RCC 7860 (cell line): ENCODE measurements at regions not wholly inside any gene's neighbourhood (a gene's known extent, or its start where the extent isn't known, plus 50 kb on each side); places are given as distances from the start of the nearest gene placed in this dataset.
"Not testable (repeated sequence)": the region's sequence is repeated elsewhere in the genome, so short reads cannot be mapped to it uniquely, and the experiment has no call there.

Experiments used
- DNase-seq: peaks from one replicate; pipeline ENCODE4 v3.0.0-alpha.2; 2015; ENCODE audit warnings: low spot score
- FAIRE-seq: peaks from 2 replicates; lab custom pipeline; 2012; peaks lifted over from hg19 to GRCh38; lab: Jason Lieb, UNC

DNA sequence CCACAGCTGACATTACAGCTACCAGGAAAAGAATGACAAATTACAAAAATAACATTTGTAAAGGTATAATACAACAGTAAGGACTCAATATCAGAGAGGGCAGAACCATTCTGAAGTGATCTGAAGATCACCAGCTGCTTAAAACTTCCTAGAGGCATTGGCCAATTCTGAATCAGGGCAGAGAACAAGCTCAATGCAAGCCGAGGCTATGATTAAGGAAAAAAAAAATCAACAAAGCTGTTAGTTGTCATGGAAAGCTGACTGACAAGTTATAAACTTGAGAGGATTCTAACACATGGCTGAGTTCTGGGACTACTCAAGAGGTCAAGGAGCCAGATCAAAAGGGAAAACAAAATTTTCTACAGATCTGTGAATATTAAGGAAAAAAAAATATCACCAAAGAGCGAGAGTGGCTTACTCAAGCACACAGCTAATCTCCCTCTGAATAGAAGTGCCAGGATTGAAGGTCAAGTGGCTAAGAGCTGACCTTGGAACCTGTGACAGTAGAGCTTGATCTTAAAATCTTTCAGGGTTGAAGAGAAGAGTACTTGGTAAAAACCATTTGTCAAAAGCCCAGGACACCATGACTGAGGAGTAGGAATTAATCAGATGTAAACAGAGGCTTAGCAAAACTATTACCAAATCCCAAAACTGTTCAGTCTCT lies 383.4 kb downstream of the USP25 start:
- DNase-seq (no peak), FAIRE-seq (no peak)

DNA sequence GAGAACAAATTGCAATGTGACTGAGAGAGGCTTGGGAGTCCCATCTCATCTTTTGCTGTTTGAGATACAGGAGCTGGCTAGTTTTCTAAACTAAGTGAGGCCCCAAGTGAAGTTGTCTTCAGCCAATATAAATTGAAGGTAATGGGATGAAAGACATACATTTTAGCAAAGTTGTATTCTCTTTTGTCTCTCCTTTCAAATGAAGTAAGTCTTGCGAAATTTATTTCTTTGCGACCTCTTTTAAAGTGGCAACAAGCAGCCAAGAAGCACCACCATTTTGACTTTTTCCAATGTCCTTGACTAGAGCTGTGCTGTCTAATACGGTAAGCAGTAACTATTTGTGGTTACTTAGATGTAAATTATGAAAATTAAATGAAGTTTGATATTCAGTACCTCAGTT lies 385.7 kb downstream of the USP25 start:
- no peak for DNase-seq
- FAIRE-seq: no peak

DNA sequence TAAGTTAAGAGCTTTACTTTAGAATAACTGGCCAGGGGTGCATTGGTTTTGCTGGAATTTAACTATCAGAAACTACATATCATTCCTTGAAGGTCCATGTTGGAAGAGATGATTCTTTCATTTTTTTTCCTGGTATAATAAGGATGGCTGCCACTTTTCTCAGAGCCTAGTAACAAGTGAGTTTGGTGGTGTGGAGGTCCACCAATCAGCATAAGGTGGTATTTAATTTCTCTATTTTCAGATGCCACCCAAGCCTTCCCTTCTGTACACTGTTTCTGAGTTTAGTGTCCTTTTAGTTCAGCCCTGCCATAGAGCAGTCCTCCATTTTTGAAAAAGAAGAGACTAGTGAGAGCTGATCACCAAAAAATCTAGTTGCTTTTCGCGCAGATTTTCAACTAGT lies 386.3 kb downstream of the USP25 start:
- no peak for FAIRE-seq
- DNase-seq: no peak

DNA sequence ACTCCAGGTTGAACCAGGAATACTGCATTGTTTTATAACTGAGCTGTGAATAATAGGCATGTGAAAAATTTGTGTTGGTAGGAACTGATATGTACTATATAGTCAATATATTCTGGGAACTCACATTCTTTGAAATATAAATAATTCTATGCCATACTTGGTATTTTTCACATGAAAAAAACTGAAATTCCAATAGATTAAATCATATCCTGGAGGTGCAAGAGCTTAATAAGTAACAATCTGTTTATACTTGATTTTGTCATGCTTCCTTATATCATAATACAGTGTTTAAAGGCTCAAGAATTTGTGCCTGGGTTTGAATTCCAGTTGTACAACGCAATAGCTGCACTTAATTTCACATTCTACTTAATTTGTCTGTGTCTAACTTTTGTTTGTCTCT lies 387.0 kb downstream of the USP25 start:
- FAIRE-seq (peak; percentile 31), DNase-seq (peak; percentile 55)

DNA sequence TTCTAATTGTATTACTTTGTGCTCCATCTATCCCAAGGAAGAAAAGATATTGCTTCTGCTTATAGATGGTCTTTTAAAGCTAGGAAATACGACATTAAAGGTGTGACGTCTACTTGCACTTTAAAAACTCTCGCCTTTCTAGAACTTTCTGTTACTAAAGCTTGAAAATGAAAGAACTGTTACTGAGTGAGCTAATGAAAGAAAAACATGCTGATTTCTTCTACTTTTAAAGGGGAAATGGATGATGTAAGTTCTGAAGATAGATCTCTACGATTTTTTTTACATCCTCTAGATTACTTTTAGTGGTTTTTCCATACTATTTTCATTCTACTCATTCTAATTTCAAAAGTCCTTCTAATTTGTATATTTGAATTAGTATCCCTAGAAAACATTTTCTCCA lies 387.5 kb downstream of the USP25 start:
- no peak for FAIRE-seq
- DNase-seq: no peak

DNA sequence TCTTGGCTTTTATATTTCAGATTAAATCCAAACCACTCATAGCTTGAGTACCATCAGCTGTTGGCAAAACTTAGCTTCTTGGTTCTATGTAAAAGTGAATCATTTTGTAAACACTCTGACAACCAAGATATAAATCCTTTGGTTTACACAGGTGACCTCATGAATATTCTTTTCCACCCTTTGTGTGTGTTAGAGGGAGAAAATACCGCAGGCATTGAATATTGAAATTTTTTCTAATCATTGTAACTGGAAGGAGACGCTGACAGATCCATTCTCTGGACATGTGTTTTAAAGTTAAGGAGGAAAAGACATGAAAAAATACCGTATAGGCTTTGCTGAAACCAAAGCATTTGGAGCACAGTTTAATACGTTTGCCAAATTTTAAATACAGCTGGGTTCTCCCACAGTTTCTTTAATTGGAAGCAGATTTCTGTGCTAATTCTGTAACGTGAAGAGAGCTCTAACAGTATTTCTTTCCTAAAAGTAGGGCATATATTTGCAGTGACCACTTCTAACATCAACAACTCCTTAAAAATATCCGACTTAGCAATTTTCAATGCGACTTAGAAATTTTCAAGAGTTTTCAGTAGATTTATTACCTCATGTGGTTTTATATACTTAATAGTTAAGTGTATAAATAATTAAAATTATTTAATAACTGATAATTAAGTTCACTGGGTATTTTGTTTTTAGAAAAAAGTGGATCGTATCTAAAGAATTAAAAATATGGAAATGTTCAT lies 388.2 kb downstream of the USP25 start:
- DNase-seq: no peak
- FAIRE-seq: peak; percentile 10

DNA sequence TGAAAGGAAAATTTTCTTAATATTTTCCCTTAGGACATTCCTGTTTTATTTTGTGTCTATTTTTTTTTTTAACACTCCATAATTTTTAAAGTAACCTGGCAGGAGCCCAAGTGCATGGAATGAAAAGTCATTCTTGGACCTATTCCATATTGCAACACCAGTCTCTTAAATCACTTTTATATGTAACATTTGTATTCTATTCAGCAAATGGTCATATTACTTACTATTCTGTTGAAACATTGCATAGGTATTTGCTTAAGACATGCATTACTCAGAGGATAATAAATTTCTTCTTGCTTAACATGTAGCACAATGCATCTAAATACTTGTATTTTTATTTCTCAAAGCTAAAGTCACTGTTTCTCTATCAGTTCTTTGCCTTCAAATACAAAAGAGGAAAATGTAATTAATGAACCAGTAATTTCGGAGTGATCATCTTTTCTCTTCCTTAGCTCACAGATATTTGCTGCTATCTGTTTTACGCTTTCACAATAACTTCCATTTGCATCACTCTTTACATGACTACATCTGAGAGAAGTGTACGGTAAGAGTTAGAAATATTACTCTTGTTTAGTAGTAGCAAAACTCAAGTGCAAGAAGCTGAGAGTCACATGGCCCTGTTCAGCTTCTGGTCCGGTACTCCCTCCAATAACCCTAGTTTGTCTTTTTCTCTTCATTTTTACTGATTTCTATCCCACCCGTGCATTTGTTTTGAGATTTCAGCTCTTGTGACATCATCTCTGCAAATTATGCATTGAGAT lies 394.8 kb downstream of the USP25 start:
- FAIRE-seq (peak; percentile 62), DNase-seq (no peak)

DNA sequence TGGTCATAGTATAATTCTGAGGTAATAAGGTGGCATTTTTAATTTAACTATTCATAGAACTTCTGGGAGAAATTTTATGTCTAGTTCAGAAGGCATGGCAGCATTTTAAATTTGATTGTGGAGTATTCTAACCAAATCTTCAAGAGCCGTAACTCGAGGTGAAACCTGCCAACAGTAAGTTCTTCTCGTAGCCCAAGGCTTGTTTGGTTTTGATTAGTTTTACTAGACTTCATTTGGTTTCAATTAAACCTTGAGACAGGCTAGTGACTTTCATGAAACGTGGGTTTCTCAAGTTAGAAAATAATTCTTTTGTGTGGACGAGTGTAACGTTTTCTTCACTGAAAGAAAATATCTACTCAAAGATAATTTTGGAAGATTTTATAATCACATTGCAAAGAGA lies 395.5 kb downstream of the USP25 start:
- no peak for FAIRE-seq

DNA sequence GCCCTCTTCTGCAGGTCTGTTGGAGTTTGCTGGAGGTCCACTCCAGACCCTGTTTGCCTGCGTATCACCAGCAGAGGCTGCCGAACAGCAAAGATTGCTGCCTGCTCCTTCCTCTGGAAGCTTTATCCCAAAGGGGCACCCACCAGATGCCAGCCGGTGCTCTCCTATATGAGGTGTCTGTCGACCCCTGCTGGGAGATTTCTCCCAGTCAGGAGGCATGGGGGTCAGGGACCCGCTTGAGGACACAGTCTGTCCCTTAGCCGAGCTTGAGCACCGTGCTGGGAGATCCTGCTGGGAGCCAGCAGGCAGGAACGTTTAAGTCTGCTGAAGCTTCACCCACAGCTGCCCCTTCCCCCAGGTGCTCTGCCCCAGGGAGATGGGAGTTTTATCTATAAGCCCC lies 402.7 kb downstream of the USP25 start:
- FAIRE-seq, DNase-seq: not testable (repeated sequence)

More for the DNA sequence above, 395.5 kb downstream of the USP25 start:
- no peak for DNase-seq

DNA sequence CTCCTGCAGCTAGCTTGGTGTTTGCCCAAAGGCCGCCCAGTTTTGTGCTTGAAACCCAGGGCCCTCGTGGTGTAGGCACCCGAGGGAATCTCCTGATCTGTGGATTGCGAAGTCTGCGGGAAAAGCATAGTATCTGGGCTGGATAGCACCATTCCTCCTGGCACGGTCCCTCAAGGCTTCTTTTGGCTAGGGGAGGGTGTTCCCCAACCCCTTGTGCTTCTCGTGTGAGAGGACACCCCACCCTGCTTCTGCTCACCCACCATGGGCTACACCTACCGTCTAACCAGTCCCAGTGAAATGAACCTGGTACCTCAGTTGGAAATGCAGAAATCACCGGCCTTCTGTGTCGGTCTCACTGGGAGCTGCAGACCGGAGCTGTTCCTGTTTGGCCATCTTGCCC lies 403.5 kb downstream of the USP25 start:
- FAIRE-seq: no peak
- DNase-seq: no peak

DNA sequence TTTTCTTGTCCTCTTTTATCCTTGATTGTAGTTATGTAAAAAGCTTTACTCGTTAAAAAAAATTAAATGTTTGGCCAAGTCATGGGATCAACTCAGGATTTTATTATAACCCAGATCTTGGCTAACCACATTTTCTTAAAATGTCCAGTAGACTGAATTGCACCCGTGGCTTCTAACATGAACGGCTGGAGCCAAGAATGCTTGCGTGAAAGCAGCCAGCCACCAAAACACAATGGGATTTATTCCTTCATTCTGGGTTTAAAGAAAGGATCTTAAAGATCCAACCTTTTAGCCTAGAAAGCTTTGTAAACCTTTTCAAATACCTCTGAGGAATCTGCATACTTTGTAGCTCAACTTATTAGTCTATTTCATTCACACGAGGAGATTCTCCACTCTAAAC lies 404.4 kb downstream of the USP25 start:
- FAIRE-seq (no peak), DNase-seq (no peak)

DNA sequence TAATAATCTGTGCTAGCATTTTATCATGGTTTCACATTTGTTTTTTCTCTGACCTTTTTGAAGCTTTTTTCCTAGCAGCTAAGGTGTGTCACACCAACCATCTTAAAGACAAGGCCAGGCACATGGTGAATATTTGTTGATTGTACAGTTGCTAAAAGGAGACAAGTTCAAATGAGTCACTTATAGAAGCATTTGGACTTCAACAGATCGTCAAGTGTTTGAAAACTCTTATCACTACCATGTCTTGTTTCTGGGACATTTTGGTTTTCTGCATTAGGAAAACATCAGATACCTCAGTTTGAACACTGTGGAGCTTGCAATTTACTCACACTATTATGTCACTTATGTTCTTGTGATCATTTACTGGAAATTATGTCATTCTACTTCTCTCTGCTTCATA lies 407.3 kb downstream of the USP25 start:
- DNase-seq: no peak
- no peak for FAIRE-seq

DNA sequence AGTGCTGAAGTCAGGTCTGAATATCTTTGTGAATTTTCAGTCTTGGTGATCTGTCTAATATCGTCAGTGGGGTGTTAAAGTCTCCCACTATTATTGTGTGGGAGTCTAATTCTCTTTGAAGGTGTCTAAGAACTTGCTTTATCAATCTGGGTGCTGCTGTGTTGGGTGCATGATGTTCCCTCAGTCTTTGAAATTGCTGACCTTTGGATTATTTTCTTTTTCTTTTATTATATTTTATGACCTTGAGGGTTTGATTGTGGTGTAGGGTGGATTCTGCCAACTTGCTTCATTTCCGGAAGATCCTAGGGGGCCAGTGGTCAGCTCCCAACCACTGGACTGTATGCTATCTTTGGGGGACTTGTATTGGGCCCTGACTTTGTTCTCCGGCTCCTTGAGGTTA lies 415.3 kb downstream of the USP25 start:
- DNase-seq (no peak), FAIRE-seq (no peak)

DNA sequence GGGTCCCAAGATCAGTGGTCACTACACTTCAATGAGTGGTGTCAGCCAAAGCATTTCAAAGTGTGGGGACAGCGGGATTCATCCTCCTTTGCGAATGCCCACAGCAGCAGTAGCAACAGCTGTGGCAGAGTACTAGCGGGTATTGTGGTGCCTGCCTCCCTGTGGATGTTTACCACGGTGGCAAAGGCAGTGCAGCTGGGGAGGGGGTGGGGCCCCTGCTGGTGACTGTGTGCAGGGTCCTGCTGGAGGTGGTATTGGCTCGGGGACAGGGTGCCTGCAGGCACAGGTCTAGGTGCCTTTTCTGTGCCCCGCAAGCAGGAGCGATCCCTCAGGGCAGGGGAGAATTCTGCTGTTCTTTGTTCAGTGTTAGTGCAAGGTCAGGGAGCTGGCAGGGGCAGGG lies 415.7 kb downstream of the USP25 start:
- no peak for DNase-seq
- no peak for FAIRE-seq

DNA sequence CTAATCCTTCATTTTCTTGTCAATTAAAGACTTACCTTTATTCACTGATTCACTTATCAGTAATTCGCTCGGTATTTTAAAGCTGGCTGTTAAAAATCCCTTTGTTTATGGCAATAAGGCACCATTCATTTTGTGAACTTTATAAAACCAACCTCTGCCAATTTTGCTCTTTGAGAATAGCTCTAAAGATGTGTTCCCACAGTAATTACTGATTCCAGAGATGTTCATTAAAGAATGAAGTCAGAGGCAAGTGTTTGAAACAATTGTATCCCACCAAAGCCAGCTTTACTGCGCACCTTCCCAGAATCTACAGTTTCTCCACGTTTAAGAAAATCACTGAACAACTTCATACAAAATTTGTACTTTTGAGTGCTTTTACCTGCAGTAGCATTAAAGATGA lies 424.5 kb downstream of the USP25 start:
- DNase-seq: no peak

DNA sequence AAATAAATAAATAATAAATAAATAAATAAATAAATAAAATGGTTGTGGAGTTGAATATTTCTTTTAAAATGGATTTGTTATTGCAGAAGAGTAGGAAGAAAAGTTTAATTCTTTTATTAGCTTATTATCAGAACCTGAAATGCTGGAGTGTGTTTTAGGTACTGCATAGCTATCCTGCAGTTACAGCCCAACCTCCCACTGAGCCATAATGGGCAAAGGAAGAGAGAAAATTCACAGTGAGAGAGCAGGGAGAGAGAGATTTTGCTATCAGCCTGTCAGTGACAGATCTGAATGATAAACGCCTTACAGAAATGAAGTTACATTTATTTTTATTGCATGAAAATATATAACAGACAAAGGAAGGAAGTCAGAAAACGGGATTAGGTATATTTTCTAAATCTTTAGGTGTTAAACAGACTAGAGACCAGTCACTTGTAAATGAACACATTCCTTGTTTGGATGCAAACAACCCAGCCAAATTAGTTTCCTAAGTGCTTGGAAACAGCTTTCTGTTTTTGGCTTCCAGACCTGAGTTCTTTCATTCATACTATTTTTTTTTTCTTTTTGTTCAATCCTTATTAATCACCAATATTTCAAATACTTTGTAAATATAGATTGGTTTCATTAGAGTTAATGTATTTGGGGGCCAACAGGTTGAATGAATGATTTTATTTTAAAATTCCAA lies 425.3 kb downstream of the USP25 start:
- FAIRE-seq (no peak), DNase-seq (no peak)

More for the DNA sequence above, 424.5 kb downstream of the USP25 start:
- FAIRE-seq: no peak

DNA sequence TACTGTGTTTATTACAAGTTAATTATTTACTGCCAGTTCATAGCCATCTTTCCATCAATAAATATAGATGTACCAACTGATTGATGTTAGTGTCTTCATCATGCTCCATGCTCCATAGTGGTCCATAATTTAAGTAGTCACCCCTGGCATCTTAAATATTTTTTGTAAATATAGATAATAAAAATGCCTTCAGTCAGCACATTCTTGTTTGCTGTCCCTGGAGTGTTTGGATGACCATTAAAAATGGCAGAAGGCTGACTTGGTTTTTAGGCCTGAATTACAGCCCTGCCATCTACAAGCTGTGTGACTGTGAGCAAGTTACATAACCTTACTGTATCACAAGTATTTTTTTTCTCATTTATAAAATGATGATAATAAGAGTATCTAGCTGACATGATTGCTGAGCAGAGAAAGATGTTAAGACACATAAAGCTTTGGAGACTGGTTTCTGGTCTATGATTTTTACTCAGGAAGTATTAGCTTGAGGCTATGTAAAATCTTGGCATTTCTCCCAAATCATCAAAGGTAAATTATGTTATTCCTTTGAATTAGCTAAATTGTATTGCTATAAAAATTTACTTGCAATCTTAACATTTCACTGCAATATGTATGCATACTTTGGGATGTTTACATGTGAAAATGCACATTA lies 427.2 kb downstream of the USP25 start:
- DNase-seq (no peak), FAIRE-seq (no peak)

DNA sequence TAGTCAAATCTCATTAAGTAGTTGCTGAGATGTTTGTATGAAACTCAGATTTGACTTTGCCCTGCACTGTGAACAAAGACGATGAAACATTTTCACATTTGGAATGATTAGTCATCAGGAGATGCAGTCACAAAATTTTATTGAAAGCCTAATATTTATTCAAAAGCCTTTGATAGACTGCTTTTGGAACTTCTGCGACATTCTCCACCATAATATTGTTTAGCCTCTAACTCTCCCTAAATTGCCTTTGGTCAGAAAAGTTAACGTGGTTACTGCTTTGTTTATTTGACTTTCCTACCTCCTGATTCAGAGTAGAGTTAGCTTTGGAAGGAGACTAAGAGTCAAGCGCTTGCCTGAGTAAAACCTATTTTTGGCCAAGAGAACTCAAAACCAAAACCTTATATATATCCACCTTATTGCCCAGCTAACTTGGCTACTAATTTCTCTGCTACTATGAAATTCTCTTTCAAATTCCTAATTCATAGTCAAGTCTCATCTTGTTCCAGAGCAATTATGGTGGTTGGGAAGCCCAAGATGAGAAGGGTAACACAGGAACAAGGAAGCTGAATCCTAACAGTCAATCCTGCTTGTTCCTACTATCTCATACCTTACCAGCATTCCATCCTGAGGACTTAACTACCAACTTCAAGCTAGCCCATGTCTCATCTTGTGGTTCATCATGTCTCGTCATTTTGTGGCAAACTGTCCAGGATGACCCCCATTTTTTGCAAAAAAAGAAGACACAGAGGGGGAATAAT lies 429.6 kb downstream of the USP25 start:
- FAIRE-seq (no peak), DNase-seq (no peak)

DNA sequence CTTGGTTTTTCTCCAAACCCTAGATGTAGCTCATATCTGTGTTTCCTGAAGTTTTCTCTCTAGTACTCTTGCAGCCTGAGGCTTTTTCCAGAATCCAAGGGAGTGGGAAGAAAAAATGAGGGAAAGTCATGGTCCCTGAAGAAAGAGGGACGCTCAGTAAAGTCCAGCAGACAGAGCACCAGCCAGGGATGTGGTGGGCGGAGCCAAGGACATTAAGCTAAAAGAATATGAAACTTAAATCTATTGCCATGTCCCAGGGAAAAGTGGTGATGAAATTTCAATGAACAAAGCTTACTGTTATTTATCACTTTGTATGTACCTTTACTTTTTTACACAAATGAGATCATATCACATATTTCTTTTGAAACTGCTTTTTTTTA lies 430.2 kb downstream of the USP25 start:
- FAIRE-seq: no peak
- no peak for DNase-seq

DNA sequence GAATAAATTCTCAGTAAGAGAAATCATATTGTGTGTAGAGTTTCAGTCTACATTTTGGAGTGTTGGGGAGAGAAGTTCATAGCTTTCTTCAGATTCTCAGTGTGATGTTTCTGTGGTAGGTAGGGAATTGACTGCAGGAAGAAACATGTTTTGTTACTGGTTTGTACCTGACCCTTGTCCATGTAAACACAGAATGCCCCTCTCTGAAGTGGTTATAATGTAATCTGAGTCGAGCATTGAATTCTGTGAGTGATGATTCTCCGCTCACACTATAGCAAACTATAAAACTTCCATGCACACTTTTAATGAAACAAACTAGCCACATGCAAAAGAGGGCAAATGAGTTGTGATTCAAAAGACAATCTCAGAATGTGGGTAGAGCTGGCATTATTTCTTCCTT lies 433.2 kb downstream of the USP25 start:
- FAIRE-seq (no peak), DNase-seq (no peak)
